Epithelial cell of esophagus (primary cell): ENCODE measurements at regions not wholly inside any gene's neighbourhood (a gene's known extent, or its start where the extent isn't known, plus 50 kb on each side); places are given as distances from the start of the nearest gene placed in this dataset.

Source experiments
- DNase-seq: peaks from one replicate; pipeline ENCODE4 v3.0.0; 2010; ENCODE audit warnings: low read depth
- H3K4me3 ChIP-seq: 2 replicates; pipeline ENCODE4 v1.5.1; 2011; ENCODE audit warnings: mild to moderate bottlenecking, low read length, control low read depth
- TF ChIP-seq, protein P1 (sequence below): IDR thresholded peaks from 2 replicates; pipeline ENCODE4 v1.5.1; 2011; ENCODE audit warnings: low read depth, mild to moderate bottlenecking, low read length, control low read depth, inconsistent platforms; ENCODE audit not compliant: insufficient read depth; ENCODE audit errors: missing control alignments

DNA sequence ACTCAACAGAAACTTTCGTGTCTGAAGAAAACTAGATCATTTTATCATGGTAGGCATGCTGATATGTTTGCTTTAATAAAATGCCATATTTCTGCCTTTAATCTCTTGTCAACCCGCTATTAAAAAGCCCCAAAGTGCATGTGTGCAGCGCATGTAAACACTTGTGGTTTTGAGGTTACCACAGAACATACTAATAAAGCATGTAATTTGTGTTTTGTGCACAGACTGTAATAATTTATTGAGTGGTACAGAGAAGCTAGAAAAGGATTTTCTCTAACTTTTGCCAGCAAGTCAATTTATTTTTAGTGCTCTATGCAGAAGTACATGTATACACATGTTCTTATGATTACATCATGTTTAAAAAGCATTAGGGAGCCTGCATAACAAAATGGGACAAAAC, 349.9 kb upstream of the SLC35B3 start:
- TF ChIP-seq, protein P1, sequence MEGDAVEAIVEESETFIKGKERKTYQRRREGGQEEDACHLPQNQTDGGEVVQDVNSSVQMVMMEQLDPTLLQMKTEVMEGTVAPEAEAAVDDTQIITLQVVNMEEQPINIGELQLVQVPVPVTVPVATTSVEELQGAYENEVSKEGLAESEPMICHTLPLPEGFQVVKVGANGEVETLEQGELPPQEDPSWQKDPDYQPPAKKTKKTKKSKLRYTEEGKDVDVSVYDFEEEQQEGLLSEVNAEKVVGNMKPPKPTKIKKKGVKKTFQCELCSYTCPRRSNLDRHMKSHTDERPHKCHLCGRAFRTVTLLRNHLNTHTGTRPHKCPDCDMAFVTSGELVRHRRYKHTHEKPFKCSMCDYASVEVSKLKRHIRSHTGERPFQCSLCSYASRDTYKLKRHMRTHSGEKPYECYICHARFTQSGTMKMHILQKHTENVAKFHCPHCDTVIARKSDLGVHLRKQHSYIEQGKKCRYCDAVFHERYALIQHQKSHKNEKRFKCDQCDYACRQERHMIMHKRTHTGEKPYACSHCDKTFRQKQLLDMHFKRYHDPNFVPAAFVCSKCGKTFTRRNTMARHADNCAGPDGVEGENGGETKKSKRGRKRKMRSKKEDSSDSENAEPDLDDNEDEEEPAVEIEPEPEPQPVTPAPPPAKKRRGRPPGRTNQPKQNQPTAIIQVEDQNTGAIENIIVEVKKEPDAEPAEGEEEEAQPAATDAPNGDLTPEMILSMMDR: no peak

DNA sequence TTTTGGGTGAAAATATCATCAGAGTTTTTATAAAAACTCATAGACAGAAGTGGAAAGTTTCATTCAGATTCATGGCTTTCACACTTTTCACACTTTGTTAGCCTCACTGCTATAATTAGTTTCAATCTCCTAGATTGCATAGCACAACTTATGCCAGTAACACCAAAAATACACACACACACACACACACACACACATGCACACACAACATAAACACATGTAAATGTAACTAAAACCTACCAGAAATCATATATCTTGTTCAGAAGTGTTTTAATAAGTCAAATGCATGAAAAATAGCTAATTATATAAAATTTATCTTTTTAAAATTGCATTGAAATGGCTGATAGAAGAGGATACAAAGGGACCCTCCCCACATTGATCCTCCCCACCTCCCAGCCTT, 347.8 kb upstream of the SLC35B3 start:
- TF ChIP-seq, protein P1: no peak
- no peak overlapping the region for H3K4me3 ChIP-seq
- no peak for DNase-seq

More for the DNA sequence above, 349.9 kb upstream of the SLC35B3 start:
- peak; percentile 26 for DNase-seq
- no peak overlapping the region for H3K4me3 ChIP-seq

DNA sequence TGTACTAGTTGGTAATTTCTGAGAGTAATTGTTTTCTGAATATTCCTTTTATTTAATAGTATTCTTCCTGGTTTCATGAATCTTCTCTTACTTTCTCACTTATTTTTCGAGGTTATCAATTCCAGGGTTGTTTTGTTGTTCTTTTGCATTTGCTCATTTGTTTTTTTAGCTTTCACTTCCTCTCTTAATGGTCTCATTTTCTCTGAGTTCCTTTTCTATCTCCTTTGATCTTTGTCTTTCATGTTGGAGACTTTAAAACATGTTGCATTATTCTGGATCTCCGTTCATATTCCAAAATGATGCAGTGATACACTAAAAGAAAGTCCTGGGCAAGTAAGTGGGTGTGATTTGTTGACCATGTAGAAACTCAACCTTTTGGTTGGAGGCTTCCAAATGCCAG, 345.3 kb upstream of the SLC35B3 start:
- H3K4me3 ChIP-seq: no peak overlapping the region
- DNase-seq: no peak
- TF ChIP-seq, protein P1: no peak

DNA sequence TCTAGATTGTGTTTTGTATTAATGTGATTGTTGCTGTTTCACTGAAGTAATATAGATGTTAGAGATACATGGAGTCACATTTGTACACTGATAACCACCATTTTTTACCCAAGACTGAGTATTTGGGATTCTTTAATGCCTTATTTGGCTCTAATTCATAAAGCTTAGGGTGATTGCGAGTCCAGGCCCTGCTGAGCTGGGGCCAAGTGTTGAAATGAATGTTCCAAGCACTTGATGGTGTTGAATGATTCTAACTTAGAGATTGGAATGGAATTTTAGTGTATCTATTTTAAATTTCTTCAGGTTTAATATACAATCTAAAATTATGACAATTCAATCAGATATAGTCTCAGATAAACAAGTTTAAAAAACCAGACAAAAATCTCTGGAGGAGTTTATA, 329.4 kb upstream of the SLC35B3 start:
- H3K4me3 ChIP-seq: no peak overlapping the region
- DNase-seq: no peak
- TF ChIP-seq, protein P1: no peak

DNA sequence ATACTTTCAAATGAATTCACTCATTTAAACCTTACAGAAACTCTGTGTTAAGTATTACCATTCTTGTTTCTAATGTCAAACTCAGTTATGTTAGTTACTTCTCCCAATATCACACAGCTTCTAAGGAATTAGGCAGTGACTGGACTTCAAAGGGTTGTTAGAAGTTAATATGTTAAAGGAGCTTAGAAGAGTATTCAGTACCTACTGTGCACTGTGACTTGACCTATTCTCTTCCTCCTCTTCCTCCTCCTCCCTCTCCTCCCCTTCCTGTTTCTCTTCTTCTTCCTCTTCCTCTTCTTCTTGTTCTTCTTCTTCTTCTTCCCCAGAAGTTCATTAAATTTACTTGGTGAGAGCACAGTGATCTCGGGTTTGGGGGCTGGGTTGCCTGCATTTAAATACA, 325.6 kb upstream of the SLC35B3 start:
- TF ChIP-seq, protein P1: no peak
- no peak for DNase-seq
- no peak overlapping the region for H3K4me3 ChIP-seq

DNA sequence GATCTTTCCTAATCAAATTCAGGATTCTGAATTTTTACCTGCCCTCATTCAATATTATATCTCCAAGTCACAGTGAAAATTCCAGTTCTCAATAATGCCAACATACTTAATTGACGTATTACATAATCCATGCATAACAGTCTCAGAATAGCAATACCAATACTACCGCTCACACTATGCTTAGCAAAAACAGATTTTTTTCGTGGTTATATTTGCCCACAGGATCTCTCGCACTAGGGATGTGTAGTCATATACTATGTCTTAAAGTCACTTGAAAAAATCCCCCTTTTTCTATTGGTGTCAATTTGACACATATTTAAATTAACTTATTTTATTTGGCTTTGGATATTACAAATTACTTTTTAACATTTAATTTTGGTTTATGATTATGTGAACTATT, 323.1 kb upstream of the SLC35B3 start:
- no peak overlapping the region for H3K4me3 ChIP-seq
- TF ChIP-seq, protein P1: no peak
- DNase-seq: no peak

DNA sequence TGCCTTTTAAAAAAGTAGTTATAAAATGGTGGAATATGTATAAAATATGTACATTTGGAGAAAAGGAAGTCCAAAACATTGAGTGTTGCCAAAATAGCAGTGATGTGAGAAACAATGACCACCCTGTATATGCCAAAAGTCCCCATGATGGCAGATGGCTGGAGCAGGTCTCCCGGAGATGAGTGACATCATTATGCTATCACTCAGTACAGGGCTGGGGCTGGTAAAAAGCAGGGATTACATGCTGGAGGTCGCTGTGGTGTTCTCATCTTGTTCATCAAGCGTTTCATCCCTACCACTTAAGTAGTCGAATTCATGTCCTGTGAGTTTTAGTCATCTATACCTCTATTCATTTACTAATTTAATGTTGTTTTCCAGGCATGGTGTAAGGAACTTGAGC, 315.3 kb upstream of the SLC35B3 start:
- TF ChIP-seq, protein P1: no peak
- no peak for DNase-seq
- H3K4me3 ChIP-seq: no peak overlapping the region
